Lung (tissue), 11 donors: ENCODE measurements at regions not wholly inside any gene's neighbourhood (a gene's known extent, or its start where the extent isn't known, plus 50 kb on each side); places are given as distances from the start of the nearest gene placed in this dataset.

Experiments used
- ATAC-seq: fragments of 200-7000 bp; cut with Tn5 transposase; one replicate; pipeline ENCODE4 v1.9.1; 2020; ENCODE audit warnings: moderate number of reproducible peaks; ENCODE audit not compliant: insufficient read depth, low FRiP score
- DNase-seq, 3 donors: peaks; one replicate each; pipeline ENCODE4 v3.0.0-alpha.2; 2013 to 2017
- H3K27ac ChIP-seq, 2 donors: one replicate each; pipeline ENCODE4 v1.5.1; 2013; ENCODE audit warnings: mild to moderate bottlenecking in 2 of 2, moderate library complexity in 2 of 2, control low read depth in 1 of 2, inconsistent platforms in 1 of 2, low read depth in 1 of 2, low read length in 1 of 2
- H3K27me3 ChIP-seq, 3 donors: one replicate each; pipeline ENCODE4 v1.5.1; 2013; ENCODE audit warnings: low read length in 2 of 3; ENCODE audit not compliant: control insufficient read depth in 3 of 3, insufficient read depth in 3 of 3
- H3K36me3 ChIP-seq, 4 donors: one replicate each; pipeline ENCODE4 v1.5.1; 2013; ENCODE audit warnings: low read length in 4 of 4, mild to moderate bottlenecking in 1 of 4, moderate library complexity in 1 of 4; ENCODE audit not compliant: control insufficient read depth in 4 of 4, insufficient read depth in 4 of 4
- H3K4me1 ChIP-seq, 5 donors: one replicate each; pipeline ENCODE4 v1.5.1; 2013; ENCODE audit warnings: low read length in 5 of 5, mild to moderate bottlenecking in 2 of 5, moderate library complexity in 1 of 5; ENCODE audit not compliant: control insufficient read depth in 5 of 5, insufficient read depth in 5 of 5
- H3K4me3 ChIP-seq: one replicate; pipeline ENCODE4 v1.5.1; 2013; ENCODE audit warnings: mild to moderate bottlenecking, control low read depth, moderate library complexity
- H3K9ac ChIP-seq, 2 donors: one replicate each; pipeline ENCODE4 v1.5.1; 2013; ENCODE audit warnings: low read length in 2 of 2, control low read depth in 1 of 2; ENCODE audit not compliant: insufficient read depth in 1 of 2
- H3K9me3 ChIP-seq, 4 donors: one replicate each; pipeline ENCODE4 v1.5.1; 2013; ENCODE audit warnings: low read length in 3 of 4, mild to moderate bottlenecking in 1 of 4, moderate library complexity in 1 of 4; ENCODE audit not compliant: control insufficient read depth in 4 of 4, insufficient read depth in 3 of 4
- CTCF ChIP-seq: IDR thresholded peaks from 2 replicates; pipeline ENCODE4 v1.5.1; 2012; ENCODE audit warnings: mild to moderate bottlenecking; ENCODE audit errors: control extremely low read depth, extremely low read depth
- WGBS, 2 donors: extraction: QIAGEN DNeasy Blood & Tissue Kit; methylation state at CpG; one replicate each; pipeline ENCODE4 v1.1.7; 2013; 5-methylcytosine and 5-hydroxymethylcytosine counted together
- donor health status: control.
- donor health status: control.
- donor health status: Bipolar disorder and iron deficiency.
- donor health status: healthy.
- donor health status: DM: yes; HTN: yes; CAD: no.

- WGBS, 2 donors = 91 to 96% methylated on average over 15 of the region's 15 CpGs
- Histone ChIP-seq H3K27ac (no peak overlapping the region), H3K4me3 (no peak overlapping the region), H3K9ac (no peak overlapping the region), H3K36me3 (peaks cover 0 to 4% (median 3%) of the 10 kb centered on the region in 4 donors), H3K27me3 (no peaks in the 10 kb centered on the region), H3K4me1 (peaks cover 0 to 5% (median 0%) of the 10 kb centered on the region in 5 donors), H3K9me3 (no peaks in the 10 kb centered on the region)
- DNase-seq (no peak), ATAC-seq (no peak)
- TF ChIP-seq CTCF = no peak
These were observed 245.4 kb upstream of the TPM1 start for GRCh38 chr15:62797171-62797570.

- Histone ChIP-seq H3K27ac (no peak overlapping the region), H3K36me3 (peaks cover 0 to 4% (median 3%) of the 10 kb centered on the region in 4 donors), H3K4me3 (no peak overlapping the region), H3K4me1 (peaks cover 0 to 3% (median 0%) of the 10 kb centered on the region in 5 donors), H3K27me3 (no peaks in the 10 kb centered on the region), H3K9me3 (no peaks in the 10 kb centered on the region), H3K9ac (no peak overlapping the region)
- 88 to 91% methylated on average over 5 of the region's 5 CpGs for WGBS, 2 donors
- TF ChIP-seq CTCF = no peak
- no peak for DNase-seq
- ATAC-seq = no peak
These were observed 244.0 kb upstream of the TPM1 start for GRCh38 chr15:62798536-62798935.

DNA sequence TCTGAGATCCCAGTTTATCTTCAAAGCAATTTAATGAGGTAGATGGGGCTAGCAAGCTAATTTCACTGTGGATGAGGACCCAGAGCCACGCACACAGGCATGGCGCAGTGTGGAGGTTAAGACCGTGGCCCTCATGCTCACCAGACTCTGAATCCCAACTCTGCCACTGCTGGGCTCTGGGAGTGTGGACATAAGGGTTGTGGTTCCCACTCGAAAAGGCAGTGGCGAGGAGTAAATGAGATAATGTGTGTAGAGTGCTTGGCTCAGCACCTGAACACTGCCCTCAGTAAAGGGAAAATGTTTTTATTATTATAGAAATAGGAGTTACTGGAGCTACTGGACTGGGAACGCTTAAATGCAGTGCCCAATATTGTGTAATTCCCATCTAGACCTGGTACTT, 243.5 kb upstream of the TPM1 start:
- H3K27me3 ChIP-seq = no peaks in the 10 kb centered on the region
- no peak for TF ChIP-seq CTCF
- DNase-seq (no peak), ATAC-seq (no peak)
- H3K4me3 ChIP-seq = no peak overlapping the region
- H3K36me3 ChIP-seq = peaks cover 0 to 4% (median 3%) of the 10 kb centered on the region in 4 donors
- WGBS, 2 donors = 91 to 93% methylated on average over 6 of the region's 6 CpGs
- H3K9me3 ChIP-seq = no peaks in the 10 kb centered on the region
- no peak overlapping the region for H3K9ac ChIP-seq
- no peak overlapping the region for H3K27ac ChIP-seq
- no peaks in the 10 kb centered on the region for H3K4me1 ChIP-seq

- H3K4me3 ChIP-seq = no peak overlapping the region
- H3K4me1 ChIP-seq = no peaks in the 10 kb centered on the region
- TF ChIP-seq CTCF = no peak
- H3K9ac ChIP-seq = no peak overlapping the region
- peak overlapping the region in 1 of 2 donors; percentile 14 for H3K27ac ChIP-seq
- peak; percentile 54 to 78 (median 66) for DNase-seq
- no peak for ATAC-seq
- no peaks in the 10 kb centered on the region for H3K9me3 ChIP-seq
- no peaks in the 10 kb centered on the region for H3K27me3 ChIP-seq
- peaks cover 0 to 4% (median 3%) of the 10 kb centered on the region in 4 donors for H3K36me3 ChIP-seq
- WGBS, 2 donors = 91% methylated on average over 3 of the region's 3 CpGs
These were observed 242.6 kb upstream of the TPM1 start for GRCh38 chr15:62799919-62800318.
